ENCODE measurements at regions not wholly inside any gene's neighbourhood (a gene's known extent, or its start where the extent isn't known, plus 50 kb on each side); places are given as distances from the start of the nearest gene placed in this dataset.

- TF ChIP-seq CTCF (IDR thresholded peaks at IDR 0.05 in 4 of 5, conservative IDR thresholded peaks at IDR 0.05 in 1 of 5) (no peak), POLR2A (IDR thresholded peaks at IDR 0.05) (no peak)
Observed at GRCh38 chr7:144907577-144907976, 71.7 kb upstream of the TPK1 start.
